HG02852 (cell line): ENCODE measurements at regions not wholly inside any gene's neighbourhood (a gene's known extent, or its start where the extent isn't known, plus 50 kb on each side); places are given as distances from the start of the nearest gene placed in this dataset.
"Not testable (repeated sequence)": the region's sequence is repeated elsewhere in the genome, so short reads cannot be mapped to it uniquely, and the experiment has no call there.

ENCODE experiments used
- ATAC-seq: cut with Tn5 transposase; IDR thresholded peaks from one replicate; pipeline ENCODE4 v1.9.1; 2021; ENCODE audit warnings: mild to moderate bottlenecking, moderate library complexity; ENCODE audit not compliant: unreplicated experiment

- not testable (repeated sequence) for ATAC-seq
Measured at GRCh38 chr16:18157854-18158253, 178.7 kb downstream of the NPIPA8 start.

- ATAC-seq: not testable (repeated sequence)
Measured at GRCh38 chr16:18152832-18153231, 183.7 kb downstream of the NPIPA8 start.

GRCh38 chr16:18148132-18148531 lies 188.4 kb downstream of the NPIPA8 start:
- not testable (repeated sequence) for ATAC-seq

- not testable (repeated sequence) for ATAC-seq
Measured at GRCh38 chr16:18146601-18147142, 189.9 kb downstream of the NPIPA8 start.

- not testable (repeated sequence) for ATAC-seq
Measured at GRCh38 chr16:18142066-18142465, 194.5 kb downstream of the NPIPA8 start.

- not testable (repeated sequence) for ATAC-seq
Measured at GRCh38 chr16:18136288-18136687, 200.2 kb downstream of the NPIPA8 start.

GRCh38 chr16:18135024-18135423 lies 201.5 kb downstream of the NPIPA8 start:
- ATAC-seq: not testable (repeated sequence)

GRCh38 chr16:18131587-18131986 lies 204.9 kb downstream of the NPIPA8 start:
- ATAC-seq: not testable (repeated sequence)

GRCh38 chr16:18130478-18131120 lies 205.9 kb downstream of the NPIPA8 start:
- not testable (repeated sequence) for ATAC-seq

- not testable (repeated sequence) for ATAC-seq
Measured at GRCh38 chr16:18127033-18127432, 209.5 kb downstream of the NPIPA8 start.

- ATAC-seq: not testable (repeated sequence)
Measured at GRCh38 chr16:18119092-18119491, 217.4 kb downstream of the NPIPA8 start.

- not testable (repeated sequence) for ATAC-seq
Measured at GRCh38 chr16:18118684-18119083, 217.9 kb downstream of the NPIPA8 start.

- ATAC-seq: not testable (repeated sequence)
Measured at GRCh38 chr16:18118071-18118470, 218.5 kb downstream of the NPIPA8 start.

- ATAC-seq: not testable (repeated sequence)
Measured at GRCh38 chr16:18104412-18104811, 232.1 kb downstream of the NPIPA8 start.

- ATAC-seq: not testable (repeated sequence)
Measured at GRCh38 chr16:18101077-18101476, 235.5 kb downstream of the NPIPA8 start.

- not testable (repeated sequence) for ATAC-seq
Measured at GRCh38 chr16:18092605-18093004, 243.9 kb downstream of the NPIPA8 start.

GRCh38 chr16:18080658-18081363 lies 255.7 kb downstream of the NPIPA8 start:
- not testable (repeated sequence) for ATAC-seq

- not testable (repeated sequence) for ATAC-seq
Measured at GRCh38 chr16:18077910-18078309, 258.6 kb downstream of the NPIPA8 start.

GRCh38 chr16:18072161-18072560 lies 264.4 kb downstream of the NPIPA8 start:
- no peak for ATAC-seq

GRCh38 chr16:18069683-18070082 lies 266.9 kb downstream of the NPIPA8 start:
- no peak for ATAC-seq

GRCh38 chr16:18068477-18068876 lies 268.1 kb downstream of the NPIPA8 start:
- ATAC-seq: no peak

GRCh38 chr16:18062713-18063112 lies 273.8 kb downstream of the NPIPA8 start:
- ATAC-seq: no peak
